ENCODE measurements at regions not wholly inside any gene's neighbourhood (a gene's known extent, or its start where the extent isn't known, plus 50 kb on each side); places are given as distances from the start of the nearest gene placed in this dataset.

DNA sequence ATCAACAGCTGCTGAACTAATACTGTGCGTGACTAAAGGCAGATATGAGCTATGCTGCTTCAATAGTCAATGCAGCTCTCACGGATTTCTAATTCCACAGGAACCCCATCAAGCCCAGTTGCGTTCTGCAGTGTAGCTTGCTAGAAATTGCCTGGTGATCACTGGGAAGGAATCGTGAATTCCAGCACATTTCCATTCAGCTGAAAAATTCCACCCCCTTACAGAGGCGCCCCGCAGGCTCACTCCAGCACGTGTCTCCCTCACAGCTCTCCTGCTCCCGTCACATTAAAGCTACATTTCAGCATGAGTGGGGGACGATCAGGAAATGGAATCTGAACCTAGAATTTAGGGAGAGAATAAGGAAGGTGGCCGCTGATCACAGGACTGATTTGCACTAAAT lies 534.8 kb downstream of the TCERG1L start:
- in situ Hi-C loops (cut with MboI; ENCODE audit: low sequenced_read_pairs in 4 of 4): no loop called here
- no peaks in the 10 kb centered on the region for H3K4me1 ChIP-seq
- intact Hi-C loops (cut with DNase I; ENCODE audit: low total_unique reads): no loop called here
- no peaks in the 10 kb centered on the region for H3K9me3 ChIP-seq
- no peak for TF ChIP-seq CTCF (IDR thresholded peaks at IDR 0.05 in 4 of 5, conservative IDR thresholded peaks at IDR 0.05 in 1 of 5)
- no peak for ATAC-seq
- no peak overlapping the region for H3K4me3 ChIP-seq
- H3K36me3 ChIP-seq: no peaks in the 10 kb centered on the region
- no peak overlapping the region for H3K27ac ChIP-seq
- H3K27me3 ChIP-seq: peaks cover 0 to 6% (median 6%) of the 10 kb centered on the region in 3 donors
- DNase-seq: no peak

DNA sequence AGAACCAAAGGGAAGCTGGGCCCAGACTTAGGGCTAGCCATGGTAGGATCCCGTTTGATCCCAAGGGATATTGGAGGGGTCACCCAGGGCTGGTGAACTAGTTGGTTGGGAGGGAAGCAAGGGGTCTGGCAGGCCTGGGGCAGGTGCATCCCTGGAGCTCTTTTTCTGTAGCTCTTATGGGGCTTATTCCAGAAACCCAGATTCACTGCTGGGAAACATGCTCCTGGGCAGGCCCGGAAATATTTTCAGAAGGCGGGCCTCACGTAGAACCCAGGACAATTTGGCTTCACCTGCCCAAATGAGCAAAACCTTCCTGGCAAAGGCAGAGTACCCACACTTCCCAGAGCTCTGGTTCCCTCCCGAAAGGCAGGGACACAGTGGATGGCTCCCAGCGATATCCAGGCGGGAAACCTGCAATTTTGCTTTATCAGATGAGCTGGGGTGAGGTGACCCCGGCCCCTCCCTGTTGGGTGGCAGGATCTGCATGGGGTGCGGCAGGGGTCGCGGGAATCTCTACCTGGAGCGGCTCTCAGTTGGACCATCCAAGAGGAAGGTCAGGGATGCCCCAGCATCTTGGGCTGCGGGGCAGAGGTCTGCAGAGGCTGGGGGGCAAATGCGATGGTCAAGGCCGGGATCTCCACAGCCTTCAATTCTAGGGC lies 533.9 kb downstream of the TCERG1L start:
- in situ Hi-C loops (cut with MboI; ENCODE audit: low sequenced_read_pairs in 4 of 4): no loop called here
- DNase-seq (no peak), ATAC-seq (no peak)
- no peaks in the 10 kb centered on the region for H3K9me3 ChIP-seq
- TF ChIP-seq CTCF (IDR thresholded peaks at IDR 0.05 in 4 of 5, conservative IDR thresholded peaks at IDR 0.05 in 1 of 5) (no peak), POLR2A (IDR thresholded peaks at IDR 0.05) (no peak)
- H3K4me1 ChIP-seq: no peaks in the 10 kb centered on the region
- intact Hi-C loops (cut with DNase I; ENCODE audit: low total_unique reads): no loop called here
- no peak overlapping the region for H3K27ac ChIP-seq
- H3K4me3 ChIP-seq: no peak overlapping the region
- H3K36me3 ChIP-seq: no peaks in the 10 kb centered on the region
- H3K27me3 ChIP-seq: peaks cover 0 to 3% (median 2%) of the 10 kb centered on the region in 3 donors

DNA sequence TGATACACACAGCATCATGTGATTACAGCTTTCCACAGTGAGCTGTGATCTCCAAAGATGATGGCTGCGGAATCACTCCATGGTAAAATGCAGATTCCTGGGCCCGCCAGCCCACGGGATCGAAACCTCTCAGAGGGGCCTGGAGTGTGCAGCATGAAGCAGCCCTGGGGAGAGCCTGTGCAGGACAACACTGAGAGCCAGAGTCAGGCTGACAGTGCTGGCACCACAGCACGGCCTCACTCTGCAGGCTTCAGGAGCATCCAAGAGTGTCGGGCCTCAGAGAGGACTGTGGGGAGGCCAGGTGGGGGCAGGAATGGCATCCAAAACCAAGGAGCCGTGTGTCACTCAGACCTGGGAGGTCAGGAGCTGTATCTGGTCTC lies 533.4 kb downstream of the TCERG1L start:
- Histone ChIP-seq H3K36me3 (no peaks in the 10 kb centered on the region), H3K27ac (no peak overlapping the region), H3K4me3 (no peak overlapping the region), H3K4me1 (no peaks in the 10 kb centered on the region), H3K9me3 (no peaks in the 10 kb centered on the region), H3K27me3 (no peaks in the 10 kb centered on the region)
- intact Hi-C loops (cut with DNase I; ENCODE audit: low total_unique reads) (no loop called here), in situ Hi-C loops (cut with MboI; ENCODE audit: low sequenced_read_pairs in 4 of 4) (no loop called here)
- TF ChIP-seq POLR2A (IDR thresholded peaks at IDR 0.05) (no peak), CTCF (IDR thresholded peaks at IDR 0.05 in 4 of 5, conservative IDR thresholded peaks at IDR 0.05 in 1 of 5) (no peak)
- ATAC-seq (no peak), DNase-seq (no peak)

- H3K36me3 ChIP-seq: no peaks in the 10 kb centered on the region
- H3K9me3 ChIP-seq: no peaks in the 10 kb centered on the region
- ATAC-seq (no peak), DNase-seq (no peak)
- H3K27me3 ChIP-seq: no peaks in the 10 kb centered on the region
- no peak for TF ChIP-seq CTCF (IDR thresholded peaks at IDR 0.05 in 4 of 5, conservative IDR thresholded peaks at IDR 0.05 in 1 of 5)
- TF ChIP-seq POLR2A (IDR thresholded peaks at IDR 0.05): no peak
- no peak overlapping the region for H3K4me3 ChIP-seq
- H3K27ac ChIP-seq: no peak overlapping the region
- intact Hi-C loops (cut with DNase I; ENCODE audit: low total_unique reads): no loop called here
- H3K4me1 ChIP-seq: no peaks in the 10 kb centered on the region
- in situ Hi-C loops (cut with MboI; ENCODE audit: low sequenced_read_pairs in 4 of 4): no loop called here
Observed at GRCh38 chr10:130780763-130781162, 530.8 kb downstream of the TCERG1L start.

- TF ChIP-seq CTCF (IDR thresholded peaks at IDR 0.05 in 4 of 5, conservative IDR thresholded peaks at IDR 0.05 in 1 of 5) (no peak), POLR2A (IDR thresholded peaks at IDR 0.05) (no peak)
- no peak overlapping the region for H3K27ac ChIP-seq
- in situ Hi-C loops (cut with MboI; ENCODE audit: low sequenced_read_pairs in 4 of 4) (no loop called here), intact Hi-C loops (cut with DNase I; ENCODE audit: low total_unique reads) (no loop called here)
- no peak for ATAC-seq
- H3K27me3 ChIP-seq: no peaks in the 10 kb centered on the region
- DNase-seq: no peak
- no peaks in the 10 kb centered on the region for H3K36me3 ChIP-seq
- no peaks in the 10 kb centered on the region for H3K4me1 ChIP-seq
- no peak overlapping the region for H3K4me3 ChIP-seq
- no peaks in the 10 kb centered on the region for H3K9me3 ChIP-seq
Observed at GRCh38 chr10:130781206-130781605, 530.3 kb downstream of the TCERG1L start.
